AG04450 (cell line): ENCODE measurements at regions not wholly inside any gene's neighbourhood (a gene's known extent, or its start where the extent isn't known, plus 50 kb on each side); places are given as distances from the start of the nearest gene placed in this dataset.

Source experiments
- CTCF ChIA-PET: fragments of 300-600, 350-600 bp; formaldehyde crosslinking; extraction: SDS; loops from one replicate; lab custom pipeline; 2022; ENCODE audit warnings: antibody characterized with exemption, inconsistent platforms; lab: Charles Lee
- POLR2A ChIA-PET: fragments of 350-600 bp; formaldehyde crosslinking; extraction: SDS; loops from one replicate; lab custom pipeline; 2021; ENCODE audit warnings: antibody characterized with exemption, inconsistent platforms; lab: Yijun Ruan, JAX
- DNase-seq: peaks from one replicate; pipeline ENCODE4 v3.0.0-alpha.2; 2011; ENCODE audit warnings: low read depth, low spot score
- H3K27ac ChIP-seq: one replicate; pipeline ENCODE4 v1.5.1; 2012; ENCODE audit warnings: low read depth, low read length, control low read depth
- H3K27me3 ChIP-seq: one replicate; pipeline ENCODE4 v1.6.0; 2012; ENCODE audit warnings: low read length; ENCODE audit not compliant: control insufficient read depth, insufficient read depth
- H3K4me3 ChIP-seq: 2 replicates; pipeline ENCODE4 v1.5.1; 2011; ENCODE audit warnings: mild to moderate bottlenecking, low read depth, low read length, control low read depth
- H3K9me3 ChIP-seq: 2 replicates; pipeline ENCODE4 v1.5.1; 2012; ENCODE audit warnings: low read length; ENCODE audit not compliant: control insufficient read depth, insufficient read depth
- TF ChIP-seq, protein P1 (sequence below): IDR thresholded peaks from 2 replicates; pipeline ENCODE4 v1.5.1; 2011; ENCODE audit warnings: low read depth, low read length, control low read depth, inconsistent platforms

DNA sequence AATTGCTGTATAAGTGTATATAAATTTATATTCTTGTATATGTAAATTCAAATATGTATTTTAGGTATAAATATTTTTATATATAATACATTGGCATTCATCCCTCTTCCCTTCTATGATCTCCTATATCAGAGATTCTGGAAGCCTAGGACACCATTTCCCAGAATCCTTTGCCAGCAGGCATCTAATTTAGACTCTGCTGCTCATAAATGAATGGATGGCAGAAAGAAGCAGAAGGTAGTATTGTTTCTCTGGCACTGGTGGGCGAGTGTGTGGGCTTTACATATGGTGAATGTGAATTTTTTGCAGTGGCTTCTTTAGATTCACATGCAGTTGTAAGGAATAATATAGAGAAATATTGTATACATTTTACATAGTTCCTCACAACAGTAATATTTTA lies 215.2 kb upstream of the THSD7B start:
- no peak overlapping the region for H3K4me3 ChIP-seq
- CTCF ChIA-PET: no interaction called here
- no peak for DNase-seq
- no peaks in the 10 kb centered on the region for H3K27me3 ChIP-seq
- POLR2A ChIA-PET: no interaction called here
- peaks cover 11% of the 10 kb centered on the region; the same call in 1 of the 2 replicates for H3K9me3 ChIP-seq
- TF ChIP-seq, protein P1, sequence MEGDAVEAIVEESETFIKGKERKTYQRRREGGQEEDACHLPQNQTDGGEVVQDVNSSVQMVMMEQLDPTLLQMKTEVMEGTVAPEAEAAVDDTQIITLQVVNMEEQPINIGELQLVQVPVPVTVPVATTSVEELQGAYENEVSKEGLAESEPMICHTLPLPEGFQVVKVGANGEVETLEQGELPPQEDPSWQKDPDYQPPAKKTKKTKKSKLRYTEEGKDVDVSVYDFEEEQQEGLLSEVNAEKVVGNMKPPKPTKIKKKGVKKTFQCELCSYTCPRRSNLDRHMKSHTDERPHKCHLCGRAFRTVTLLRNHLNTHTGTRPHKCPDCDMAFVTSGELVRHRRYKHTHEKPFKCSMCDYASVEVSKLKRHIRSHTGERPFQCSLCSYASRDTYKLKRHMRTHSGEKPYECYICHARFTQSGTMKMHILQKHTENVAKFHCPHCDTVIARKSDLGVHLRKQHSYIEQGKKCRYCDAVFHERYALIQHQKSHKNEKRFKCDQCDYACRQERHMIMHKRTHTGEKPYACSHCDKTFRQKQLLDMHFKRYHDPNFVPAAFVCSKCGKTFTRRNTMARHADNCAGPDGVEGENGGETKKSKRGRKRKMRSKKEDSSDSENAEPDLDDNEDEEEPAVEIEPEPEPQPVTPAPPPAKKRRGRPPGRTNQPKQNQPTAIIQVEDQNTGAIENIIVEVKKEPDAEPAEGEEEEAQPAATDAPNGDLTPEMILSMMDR: no peak
- no peak overlapping the region for H3K27ac ChIP-seq

DNA sequence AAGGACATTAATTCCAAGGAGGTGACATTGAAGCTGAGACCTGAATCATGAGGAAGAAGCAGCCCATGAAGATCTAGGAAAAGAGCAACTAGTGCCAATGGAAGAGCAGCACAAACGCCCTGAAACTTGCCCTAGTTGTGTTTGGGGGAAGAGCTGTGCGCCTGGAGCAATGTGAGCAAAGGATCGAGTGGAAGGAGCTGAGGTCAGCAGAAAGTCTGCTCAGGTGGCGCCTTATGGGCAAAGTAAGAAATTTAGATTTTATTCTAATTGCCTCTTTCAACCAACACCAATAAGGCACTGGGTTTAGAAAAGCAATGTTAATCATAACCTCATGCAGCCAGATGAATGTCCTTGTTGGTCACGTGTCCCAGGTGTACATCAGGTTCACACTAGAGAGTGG lies 226.0 kb upstream of the THSD7B start:
- no peak overlapping the region for H3K27ac ChIP-seq
- ChIA-PET POLR2A (no interaction called here), CTCF (no interaction called here)
- TF ChIP-seq, protein P1: no peak
- H3K4me3 ChIP-seq: no peak overlapping the region
- H3K9me3 ChIP-seq: peaks cover 27% of the 10 kb centered on the region
- no peaks in the 10 kb centered on the region for H3K27me3 ChIP-seq
- DNase-seq: no peak

DNA sequence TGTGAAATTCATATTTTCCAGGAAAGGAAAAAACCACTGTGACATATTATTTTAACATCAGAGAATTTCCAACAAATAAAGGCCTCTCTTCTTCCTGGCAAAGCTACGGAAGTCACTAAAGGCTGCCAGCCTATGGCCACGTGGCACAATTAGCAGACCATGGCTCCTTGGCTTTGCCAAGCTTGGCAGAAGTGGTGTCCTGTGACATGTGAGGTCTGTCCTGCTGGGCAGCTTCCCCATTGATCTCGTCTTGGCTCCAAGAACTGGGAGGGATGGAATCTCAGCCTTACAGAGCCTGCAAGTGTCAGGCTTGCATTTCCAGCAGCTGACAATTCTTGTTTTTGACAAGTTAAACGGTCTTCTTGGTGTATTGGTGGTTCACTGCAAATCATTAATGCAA lies 226.9 kb upstream of the THSD7B start:
- no peak overlapping the region for H3K4me3 ChIP-seq
- H3K27me3 ChIP-seq: no peaks in the 10 kb centered on the region
- no peak for DNase-seq
- ChIA-PET POLR2A (no interaction called here), CTCF (no interaction called here)
- TF ChIP-seq, protein P1: no peak
- H3K9me3 ChIP-seq: peaks cover 29% of the 10 kb centered on the region
- H3K27ac ChIP-seq: no peak overlapping the region

DNA sequence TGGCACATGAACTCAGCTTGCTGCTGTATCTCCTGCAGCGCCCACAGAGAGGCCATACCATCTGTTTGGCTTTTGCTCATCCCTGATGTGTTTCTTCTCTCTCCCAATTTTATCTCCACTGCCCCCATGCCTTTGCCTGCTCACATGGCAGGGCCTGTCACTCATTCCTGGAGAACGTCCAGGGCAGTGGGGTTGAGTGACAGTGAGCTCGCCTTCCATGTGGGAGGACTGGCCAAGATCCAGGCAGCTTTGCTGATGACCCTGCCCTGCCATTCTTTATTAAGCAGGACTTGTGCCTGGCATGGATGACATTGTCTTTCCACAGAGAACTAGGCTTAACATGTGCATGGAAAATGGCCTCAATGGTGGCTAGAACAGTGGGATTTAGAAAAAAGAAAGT lies 230.5 kb upstream of the THSD7B start:
- Histone ChIP-seq H3K27ac (no peak overlapping the region), H3K4me3 (no peak overlapping the region), H3K9me3 (peaks cover 35% of the 10 kb centered on the region), H3K27me3 (no peaks in the 10 kb centered on the region)
- no peak for DNase-seq
- CTCF ChIA-PET: no interaction called here
- TF ChIP-seq, protein P1: no peak
- POLR2A ChIA-PET: no interaction called here

DNA sequence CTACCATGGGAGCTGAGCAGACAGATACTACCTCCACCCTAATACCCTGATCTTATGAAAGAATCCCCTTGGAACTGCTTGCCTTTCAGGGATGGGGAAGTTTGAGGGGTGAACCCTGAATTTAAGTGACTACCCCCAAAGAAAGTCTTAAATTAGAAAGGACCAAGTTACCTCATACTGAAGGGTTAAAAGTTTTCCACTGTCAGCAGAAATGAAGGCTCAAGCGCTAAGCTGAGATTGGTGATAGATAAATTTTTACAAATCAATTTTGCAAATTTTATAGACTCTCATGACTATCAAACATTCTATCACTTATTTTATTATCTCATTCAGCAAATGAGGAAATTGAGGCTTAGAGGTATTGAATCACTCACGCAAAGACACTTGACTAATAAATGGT lies 233.2 kb upstream of the THSD7B start:
- Histone ChIP-seq H3K27me3 (no peaks in the 10 kb centered on the region), H3K4me3 (no peak overlapping the region), H3K9me3 (peaks cover 34% of the 10 kb centered on the region), H3K27ac (no peak overlapping the region)
- DNase-seq: no peak
- ChIA-PET POLR2A (no interaction called here), CTCF (no interaction called here)
- TF ChIP-seq, protein P1: no peak
